GM23338 (cell line): ENCODE measurements at regions not wholly inside any gene's neighbourhood (a gene's known extent, or its start where the extent isn't known, plus 50 kb on each side); places are given as distances from the start of the nearest gene placed in this dataset.

Experiments used
- CTCF ChIP-seq, 2 experiments: fragments of 200-600 bp in 1 of 2; sonication (generic) in 1 of 2; conservative IDR thresholded peaks; 2 replicates each; pipeline versions ENCODE4 v1.5.1 to v1.6.1; 2016 to 2017; ENCODE audit warnings: antibody characterized with exemption in 2 of 2, low read depth in 2 of 2, mild to moderate bottlenecking in 2 of 2, moderate library complexity in 1 of 2
- REST ChIP-seq: IDR thresholded peaks from one replicate; pipeline ENCODE4 v1.6.1; 2018; ENCODE audit warnings: antibody characterized with exemption; ENCODE audit not compliant: unreplicated experiment

GRCh38 chr12:59403259-59403932, 192.4 kb upstream of the SLC16A7 start:
- TF ChIP-seq CTCF (conservative IDR thresholded peaks at IDR 0.05; ENCODE audit: low read depth in 2 of 2) (peak; percentile 92), REST (no peak)
